ENCODE measurements at regions not wholly inside any gene's neighbourhood (a gene's known extent, or its start where the extent isn't known, plus 50 kb on each side); places are given as distances from the start of the nearest gene placed in this dataset.
A peak's percentile ranks its signal among the peaks of the same experiment; 100 is the strongest.
"Not testable (repeated sequence)": the region's sequence is repeated elsewhere in the genome, so short reads cannot be mapped to it uniquely, and the experiment has no call there.

GRCh38 chr6:1474205-1474604 is 84.8 kb downstream of the FOXF2 start:
- H3K27ac ChIP-seq = no peak overlapping the region
- H3K36me3 ChIP-seq (replicated peaks; ENCODE audit: insufficient read depth, low read depth) = no peaks in the 10 kb centered on the region
- H3K4me3 ChIP-seq = no peak overlapping the region
- no peaks in the 10 kb centered on the region for H3K79me2 ChIP-seq
- H3K27me3 ChIP-seq = no peaks in the 10 kb centered on the region
- no peaks in the 10 kb centered on the region for H3K9me3 ChIP-seq (ENCODE audit: low read depth)
- no peak overlapping the region for H2AFZ ChIP-seq
- no peak overlapping the region for H3K4me2 ChIP-seq
- TF ChIP-seq EZH2phosphoT487 (IDR thresholded peaks at IDR 0.05; ENCODE audit: low read depth, severe bottlenecking, unreplicated experiment) (no peak), CTCF (IDR thresholded peaks at IDR 0.05; ENCODE audit: poor library complexity) (no peak), EZH2 (IDR thresholded peaks at IDR 0.05; ENCODE audit: borderline replicate concordance) (no peak)
- 89% methylated on average over 4 of the region's 4 CpGs for WGBS (ENCODE audit: low lambda C conversion rate, missing lambda C conversion rate)
- peaks cover 4% of the 10 kb centered on the region for H3K4me1 ChIP-seq (ENCODE audit: insufficient read depth)
- no peaks in the 10 kb centered on the region for H3K9me2 ChIP-seq (replicated peaks; ENCODE audit: insufficient read depth)
- DNase-seq (ENCODE audit: low spot score) = no peak
- H4K20me1 ChIP-seq (ENCODE audit: insufficient read depth, poor library complexity, severe bottlenecking) = no peaks in the 10 kb centered on the region

- H3K9me2 ChIP-seq (replicated peaks; ENCODE audit: insufficient read depth) = no peaks in the 10 kb centered on the region
- 78% methylated on average over 1 of the region's 1 CpG for WGBS (ENCODE audit: low lambda C conversion rate, missing lambda C conversion rate)
- H3K79me2 ChIP-seq = no peaks in the 10 kb centered on the region
- H4K20me1 ChIP-seq (ENCODE audit: insufficient read depth, poor library complexity, severe bottlenecking) = no peaks in the 10 kb centered on the region
- H2AFZ ChIP-seq = no peak overlapping the region
- TF ChIP-seq EZH2 (IDR thresholded peaks at IDR 0.05; ENCODE audit: borderline replicate concordance) = no peak
- TF ChIP-seq EZH2phosphoT487 (IDR thresholded peaks at IDR 0.05; ENCODE audit: low read depth, severe bottlenecking, unreplicated experiment) = no peak
- TF ChIP-seq CTCF (IDR thresholded peaks at IDR 0.05; ENCODE audit: poor library complexity) = no peak
- no peak overlapping the region for H3K4me2 ChIP-seq
- no peak overlapping the region for H3K4me3 ChIP-seq
- H3K27ac ChIP-seq = no peak overlapping the region
- no peaks in the 10 kb centered on the region for H3K27me3 ChIP-seq
- DNase-seq (ENCODE audit: low spot score) = no peak
- no peaks in the 10 kb centered on the region for H3K36me3 ChIP-seq (replicated peaks; ENCODE audit: insufficient read depth, low read depth)
- H3K9me3 ChIP-seq (ENCODE audit: low read depth) = no peaks in the 10 kb centered on the region
- H3K4me1 ChIP-seq (ENCODE audit: insufficient read depth) = peaks cover 4% of the 10 kb centered on the region
Measured at GRCh38 chr6:1475174-1475573, 85.8 kb downstream of the FOXF2 start.

GRCh38 chr6:1477432-1478090 is 88.2 kb downstream of the FOXF2 start:
- H3K9me2 ChIP-seq (replicated peaks; ENCODE audit: insufficient read depth) = no peaks in the 10 kb centered on the region
- no peak overlapping the region for H2AFZ ChIP-seq
- no peak overlapping the region for H3K4me2 ChIP-seq
- peak; percentile 29 for DNase-seq (ENCODE audit: low spot score)
- H3K27me3 ChIP-seq = no peaks in the 10 kb centered on the region
- peaks cover 4% of the 10 kb centered on the region for H3K4me1 ChIP-seq (ENCODE audit: insufficient read depth)
- no peak for TF ChIP-seq EZH2 (IDR thresholded peaks at IDR 0.05; ENCODE audit: borderline replicate concordance)
- TF ChIP-seq EZH2phosphoT487 (IDR thresholded peaks at IDR 0.05; ENCODE audit: low read depth, severe bottlenecking, unreplicated experiment) = no peak
- TF ChIP-seq CTCF (IDR thresholded peaks at IDR 0.05; ENCODE audit: poor library complexity) = peak; percentile 20
- H4K20me1 ChIP-seq (ENCODE audit: insufficient read depth, poor library complexity, severe bottlenecking) = no peaks in the 10 kb centered on the region
- no peaks in the 10 kb centered on the region for H3K9me3 ChIP-seq (ENCODE audit: low read depth)
- no peak overlapping the region for H3K27ac ChIP-seq
- 61% methylated on average over 11 of the region's 11 CpGs for WGBS (ENCODE audit: low lambda C conversion rate, missing lambda C conversion rate)
- no peaks in the 10 kb centered on the region for H3K36me3 ChIP-seq (replicated peaks; ENCODE audit: insufficient read depth, low read depth)
- no peaks in the 10 kb centered on the region for H3K79me2 ChIP-seq
- no peak overlapping the region for H3K4me3 ChIP-seq

GRCh38 chr6:1478163-1478826 is 88.9 kb downstream of the FOXF2 start:
- H2AFZ ChIP-seq; H4K20me1 ChIP-seq (ENCODE audit: insufficient read depth, poor library complexity, severe bottlenecking); H3K4me3 ChIP-seq; H3K9me3 ChIP-seq (ENCODE audit: low read depth); H3K36me3 ChIP-seq (replicated peaks; ENCODE audit: insufficient read depth, low read depth); H3K9me2 ChIP-seq (replicated peaks; ENCODE audit: insufficient read depth); DNase-seq (ENCODE audit: low spot score); H3K79me2 ChIP-seq; H3K27me3 ChIP-seq; H3K4me1 ChIP-seq (ENCODE audit: insufficient read depth); H3K4me2 ChIP-seq: not testable (repeated sequence)
- WGBS (ENCODE audit: low lambda C conversion rate, missing lambda C conversion rate) = 97% methylated on average over 2 of the region's 4 CpGs
- peak overlapping the region; percentile 51 for H3K27ac ChIP-seq
